ENCODE measurements at regions not wholly inside any gene's neighbourhood (a gene's known extent, or its start where the extent isn't known, plus 50 kb on each side); places are given as distances from the start of the nearest gene placed in this dataset.

DNA sequence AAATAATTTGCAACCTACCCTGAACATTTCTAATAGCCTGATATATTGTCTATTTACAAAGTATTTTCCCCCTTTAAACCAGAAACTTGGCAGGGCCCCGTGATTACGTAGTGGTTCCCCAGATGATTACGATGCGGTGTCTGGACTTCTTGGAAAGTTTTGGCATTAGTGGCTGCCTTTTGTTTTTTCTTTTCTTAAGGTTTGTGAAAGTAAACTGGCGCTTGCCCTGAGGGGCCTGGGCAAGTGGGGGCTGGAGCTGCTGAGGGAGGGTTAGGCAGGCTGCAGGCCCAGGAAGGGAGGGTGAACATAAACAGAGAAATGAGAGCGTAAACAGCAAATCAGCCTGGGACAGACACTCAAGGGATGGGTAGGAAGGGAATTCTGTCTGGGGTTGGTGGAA lies 123.6 kb upstream of the MSX1 start:
- peak; percentile 12 for DNase-seq (ENCODE audit: low read depth)

GRCh38 chr4:4735136-4735750 lies 124.2 kb upstream of the MSX1 start:
- DNase-seq (ENCODE audit: low read depth): no peak

GRCh38 chr4:4734425-4734824 lies 125.0 kb upstream of the MSX1 start:
- DNase-seq (ENCODE audit: low read depth): no peak

GRCh38 chr4:4733663-4734062 lies 125.8 kb upstream of the MSX1 start:
- DNase-seq (ENCODE audit: low read depth): no peak

GRCh38 chr4:4730249-4730648 lies 129.2 kb upstream of the MSX1 start:
- DNase-seq (ENCODE audit: low read depth): no peak

DNA sequence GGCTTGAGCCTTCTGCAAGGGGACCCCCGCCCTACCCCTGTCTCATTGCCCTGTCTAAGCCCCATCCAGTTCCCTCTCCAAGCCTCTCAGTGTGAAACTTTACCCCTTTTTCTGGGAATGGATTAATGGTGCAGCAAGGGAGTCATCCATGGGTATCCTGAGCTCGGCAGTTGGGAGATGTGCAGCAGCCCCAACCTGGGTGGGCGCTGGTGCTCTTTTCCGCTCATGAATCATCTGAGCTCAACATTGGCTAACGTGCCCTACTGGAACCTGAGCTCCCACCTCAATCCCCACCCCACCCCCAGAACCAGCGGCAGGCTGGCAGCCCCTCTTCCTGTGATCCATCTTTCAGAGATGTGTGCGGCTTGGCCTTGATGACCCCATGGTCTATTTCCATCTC lies 130.3 kb upstream of the MSX1 start:
- no peak for DNase-seq (ENCODE audit: low read depth)

GRCh38 chr4:4727536-4727935 lies 131.9 kb upstream of the MSX1 start:
- no peak for DNase-seq (ENCODE audit: low read depth)

DNA sequence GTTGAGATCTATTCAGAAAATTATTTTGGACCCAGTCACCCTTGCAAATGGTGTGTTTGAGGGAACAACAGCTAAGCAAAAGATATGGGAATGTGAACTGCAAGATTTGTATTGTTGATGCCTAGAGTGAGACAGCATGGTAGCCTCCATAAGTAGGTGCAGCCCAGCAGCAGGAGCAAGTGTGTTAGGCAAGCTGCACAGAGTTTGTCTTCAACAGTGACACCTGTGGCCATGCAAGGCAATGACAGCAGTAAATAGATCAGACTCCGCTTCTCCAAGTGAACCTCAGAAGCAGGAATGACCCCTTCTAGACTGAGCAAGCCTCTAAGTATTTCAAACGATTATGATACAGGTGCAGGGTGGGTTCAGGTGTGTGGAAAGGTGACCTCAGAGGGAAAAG lies 133.4 kb upstream of the MSX1 start:
- DNase-seq (ENCODE audit: low read depth): no peak

- no peak for DNase-seq (ENCODE audit: low read depth)
Measured at GRCh38 chr4:4724321-4724720, 135.1 kb upstream of the MSX1 start.

DNA sequence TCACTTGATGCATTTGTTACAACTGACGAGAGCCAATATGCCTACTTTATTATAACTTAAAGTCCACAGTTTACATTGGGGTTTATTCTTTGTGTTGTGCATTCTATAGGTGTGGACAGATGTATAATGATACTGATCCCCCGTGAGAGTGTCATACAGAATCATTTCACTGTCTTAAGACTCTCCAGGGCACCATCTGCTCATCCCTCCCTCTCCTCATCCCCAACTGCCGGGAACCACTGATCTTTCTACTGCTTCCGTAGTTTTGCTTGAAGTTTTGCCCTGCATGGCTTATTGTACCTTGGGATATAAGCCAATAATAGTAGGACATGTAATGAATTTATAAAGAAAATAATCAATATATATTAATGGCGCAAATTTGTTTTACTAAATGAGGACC lies 137.8 kb upstream of the MSX1 start:
- DNase-seq (ENCODE audit: low read depth): no peak

- DNase-seq (ENCODE audit: low read depth): no peak
Measured at GRCh38 chr4:4720646-4721045, 138.8 kb upstream of the MSX1 start.

GRCh38 chr4:4719436-4719835 lies 140.0 kb upstream of the MSX1 start:
- no peak for DNase-seq (ENCODE audit: low read depth)

DNA sequence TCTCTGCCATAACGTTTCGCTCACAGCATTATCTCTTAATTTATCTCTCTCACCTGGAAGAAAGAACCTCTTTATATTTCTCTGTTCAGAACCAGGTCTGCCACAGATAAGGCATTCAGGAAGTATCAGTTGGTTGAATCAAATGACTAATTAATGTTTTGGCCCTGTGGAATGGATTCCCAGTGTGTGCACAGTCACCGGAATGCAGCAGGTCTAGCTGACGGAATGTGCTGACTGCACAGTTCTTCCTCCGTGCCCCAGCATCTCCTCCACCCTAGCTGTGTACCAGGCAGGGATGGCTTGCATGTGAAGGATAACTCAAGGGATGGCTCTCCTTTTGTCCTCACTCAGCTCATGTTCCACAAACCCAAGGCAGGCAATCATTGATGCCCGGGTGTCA lies 141.8 kb upstream of the MSX1 start:
- DNase-seq (ENCODE audit: low read depth): no peak

DNA sequence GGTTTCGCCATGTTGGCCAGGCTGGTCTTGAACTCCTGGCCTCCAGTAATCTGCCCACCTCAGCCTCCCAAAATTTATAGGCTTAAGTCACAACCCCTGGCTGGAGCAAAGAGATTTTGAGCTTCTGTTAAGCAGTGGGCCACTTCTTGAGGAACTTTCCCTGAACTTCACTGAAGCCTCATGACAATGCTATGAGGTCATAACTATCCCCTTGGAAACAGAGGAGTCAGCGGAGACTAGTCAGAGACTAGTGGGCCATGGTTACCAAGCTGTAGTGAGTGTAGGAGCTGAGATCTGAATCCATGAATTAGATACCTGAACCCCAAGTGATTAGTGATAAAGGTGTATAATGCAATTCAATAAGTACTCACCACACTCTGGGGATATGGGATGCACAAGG lies 145.1 kb upstream of the MSX1 start:
- no peak for DNase-seq (ENCODE audit: low read depth)

DNA sequence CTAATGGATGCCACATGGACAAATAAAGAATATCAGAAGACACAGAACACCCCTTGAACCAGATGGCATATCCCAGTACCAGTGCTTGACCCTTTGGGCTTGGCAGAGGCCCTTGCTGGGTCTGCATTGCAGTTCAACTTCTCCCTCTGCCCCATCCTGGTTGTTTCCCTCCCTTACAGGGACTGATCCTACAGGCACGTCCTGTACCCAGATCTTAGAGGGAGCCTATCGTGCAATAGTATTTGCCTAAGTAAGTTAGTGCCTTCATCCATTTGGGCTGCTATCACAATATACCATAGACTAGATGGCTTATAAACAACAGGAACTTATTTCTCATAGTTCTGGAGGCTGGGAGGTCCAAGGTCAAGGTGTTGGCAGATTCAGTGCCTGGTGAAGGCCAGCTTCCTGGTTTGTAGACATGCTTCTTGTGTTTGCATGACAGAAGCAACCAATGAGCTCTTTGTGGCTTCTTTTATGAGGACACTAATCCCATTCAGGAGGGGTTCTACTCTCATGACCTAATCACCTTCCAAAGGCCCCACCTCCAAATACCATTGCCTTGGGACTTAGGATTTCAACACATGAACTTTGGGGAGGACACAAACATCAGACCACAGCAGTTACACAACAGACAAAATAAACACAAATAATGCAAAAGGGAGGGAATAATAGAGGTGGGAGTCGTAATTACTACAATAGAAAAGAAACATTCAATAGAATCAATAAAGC lies 146.5 kb upstream of the MSX1 start:
- DNase-seq (ENCODE audit: low read depth): no peak

DNA sequence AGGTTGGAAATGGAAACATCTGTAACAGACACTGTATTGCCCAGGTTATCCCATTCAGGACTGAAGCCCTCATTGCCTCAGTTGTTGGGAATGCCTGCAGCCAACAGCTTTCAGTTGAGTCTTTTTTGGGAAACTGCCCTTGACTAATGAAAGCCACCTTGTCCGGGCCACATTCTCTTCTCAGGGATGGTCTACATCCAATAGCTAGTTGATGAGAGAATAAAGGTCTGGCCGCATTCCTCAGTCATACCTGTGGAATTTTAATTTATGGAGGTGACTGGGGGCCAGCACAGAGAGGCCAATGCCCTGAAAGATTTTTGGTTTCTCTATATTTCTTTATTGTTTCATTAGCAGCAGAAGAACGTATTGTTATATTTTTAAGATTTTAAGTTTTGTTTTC lies 147.6 kb upstream of the MSX1 start:
- no peak for DNase-seq (ENCODE audit: low read depth)

GRCh38 chr4:4709736-4710135 lies 149.7 kb upstream of the MSX1 start:
- no peak for DNase-seq (ENCODE audit: low read depth)

- peak; percentile 25 for DNase-seq (ENCODE audit: low read depth)
Measured at GRCh38 chr4:4704267-4704666, 155.2 kb upstream of the MSX1 start.

DNA sequence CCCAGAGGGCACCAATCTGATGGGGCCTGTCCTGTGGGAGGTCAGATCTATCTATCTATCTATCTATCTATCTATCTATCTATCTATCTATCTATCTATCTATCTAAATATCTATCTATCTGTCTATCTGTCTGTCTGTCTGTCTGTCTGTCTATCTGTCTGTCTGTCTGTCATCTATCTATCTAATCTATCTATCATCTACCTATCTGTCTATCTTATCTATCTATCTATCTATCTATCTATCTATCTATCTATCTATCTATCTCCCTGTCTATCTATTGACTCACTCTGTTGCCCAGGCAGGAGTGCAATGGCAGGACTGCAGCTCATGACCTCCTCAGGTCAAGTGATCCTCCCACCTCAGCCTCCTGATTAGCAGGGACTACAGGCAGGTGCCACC lies 155.7 kb upstream of the STX18 start:
- DNase-seq (ENCODE audit: low read depth): no peak

DNA sequence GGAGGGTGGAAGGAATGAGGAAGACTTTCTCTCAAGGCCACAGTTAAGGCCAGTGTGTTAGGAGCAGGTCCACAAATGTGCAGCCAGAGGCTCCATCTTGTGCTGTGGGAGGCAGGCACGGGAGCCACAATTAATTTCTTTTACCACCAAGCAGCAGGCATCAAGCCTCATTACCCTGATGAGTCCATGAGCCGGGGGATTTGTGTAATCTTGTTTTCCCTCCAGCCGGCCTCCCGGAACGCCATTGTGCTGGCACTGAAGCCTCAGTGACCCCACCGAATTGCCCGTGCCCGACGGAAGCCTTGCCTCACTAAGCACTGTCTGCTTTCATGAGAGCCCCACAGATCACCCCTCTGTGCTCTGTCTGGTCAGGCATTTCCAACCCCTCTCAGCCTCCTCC lies 154.7 kb upstream of the STX18 start:
- DNase-seq (ENCODE audit: low read depth): no peak

DNA sequence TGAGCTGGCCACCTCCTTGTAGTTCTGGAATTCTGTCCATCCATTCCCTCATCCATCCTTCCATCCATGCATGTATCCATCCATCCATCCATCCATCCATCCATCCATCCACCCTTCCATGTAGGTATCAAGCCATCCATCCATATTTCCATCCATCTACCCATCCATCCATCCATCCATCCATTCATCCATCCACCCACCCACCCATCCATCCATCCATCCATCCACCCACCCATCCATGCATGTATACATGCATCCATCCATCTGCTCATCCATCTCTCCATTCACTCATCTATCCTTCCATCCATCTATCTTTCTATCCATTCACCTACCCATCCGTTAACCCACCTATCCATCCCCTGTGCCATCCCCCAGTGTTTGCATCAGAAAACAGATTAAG lies 153.6 kb upstream of the STX18 start:
- no peak for DNase-seq (ENCODE audit: low read depth)

- DNase-seq (ENCODE audit: low read depth): no peak
Measured at GRCh38 chr4:4694827-4695226, 153.0 kb upstream of the STX18 start.

- DNase-seq (ENCODE audit: low read depth): no peak
Measured at GRCh38 chr4:4694296-4694772, 152.5 kb upstream of the STX18 start.

GRCh38 chr4:4693755-4694295 lies 152.0 kb upstream of the STX18 start:
- DNase-seq (ENCODE audit: low read depth): no peak

Data from stromal cell of bone marrow (primary cell).